HAP-1 (cell line): ENCODE measurements at regions not wholly inside any gene's neighbourhood (a gene's known extent, or its start where the extent isn't known, plus 50 kb on each side); places are given as distances from the start of the nearest gene placed in this dataset.
"Not testable (repeated sequence)": the region's sequence is repeated elsewhere in the genome, so short reads cannot be mapped to it uniquely, and the experiment has no call there.

Experiments
- DNase-seq, 2 experiments: peaks; one replicate each; pipeline ENCODE4 v3.0.0-alpha.2; 2016 to 2020; ENCODE audit warnings: low spot score in 2 of 2
- H3K27me3 ChIP-seq: fragments of 250-450 bp; sonication (Bioruptor Pico); 2 replicates; pipeline ENCODE4 v1.5.1; 2020; ENCODE audit warnings: low read depth, mild to moderate bottlenecking, moderate library complexity
- H3K36me3 ChIP-seq: fragments of 250-450 bp; sonication (Bioruptor Pico); replicated peaks from 2 replicates; pipeline ENCODE4 v1.5.1; 2020; ENCODE audit warnings: mild to moderate bottlenecking
- H3K4me1 ChIP-seq: fragments of 250-450 bp; sonication (Bioruptor Pico); 2 replicates; pipeline ENCODE4 v1.5.1; 2020; ENCODE audit warnings: mild to moderate bottlenecking
- H3K4me3 ChIP-seq: fragments of 250-450 bp; sonication (Bioruptor Pico); 2 replicates; pipeline ENCODE4 v1.5.1; 2020; ENCODE audit warnings: mild to moderate bottlenecking, moderate library complexity
- H3K9me3 ChIP-seq: fragments of 250-450 bp; sonication (Bioruptor Pico); 2 replicates; pipeline ENCODE4 v1.5.1; 2020; ENCODE audit warnings: mild to moderate bottlenecking, moderate library complexity
- in situ Hi-C: fragments of 300-500 bp; cut with MboI; formaldehyde crosslinking; loops from 3 replicates; pipeline ENCODE4 v1.14.3; 2020; ENCODE audit warnings: low sequenced_read_pairs, inconsistent platforms, mixed read lengths

DNA sequence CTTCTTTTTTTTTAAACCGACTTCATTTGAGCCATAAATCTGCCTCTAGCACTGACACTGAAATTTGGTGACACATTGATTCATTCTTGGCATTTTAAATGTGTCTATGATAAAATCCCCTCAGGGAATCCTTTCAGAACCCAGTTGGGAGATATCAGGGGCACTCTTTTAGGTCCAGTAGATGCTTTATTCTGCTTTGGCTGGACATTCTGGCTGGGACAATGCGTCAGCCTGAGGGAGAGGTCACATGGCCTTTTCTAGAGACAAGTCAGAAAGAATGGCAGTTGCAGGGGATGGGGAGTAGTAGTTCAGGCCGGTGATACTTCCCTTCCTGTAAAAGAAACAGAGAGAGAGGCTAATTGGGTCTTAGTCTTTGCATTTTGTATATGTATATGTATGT lies 63.1 kb downstream of the TRIM43 start:
- H3K36me3 ChIP-seq, in situ Hi-C loops, H3K4me1 ChIP-seq, H3K27me3 ChIP-seq, DNase-seq, H3K9me3 ChIP-seq, H3K4me3 ChIP-seq: not testable (repeated sequence)

DNA sequence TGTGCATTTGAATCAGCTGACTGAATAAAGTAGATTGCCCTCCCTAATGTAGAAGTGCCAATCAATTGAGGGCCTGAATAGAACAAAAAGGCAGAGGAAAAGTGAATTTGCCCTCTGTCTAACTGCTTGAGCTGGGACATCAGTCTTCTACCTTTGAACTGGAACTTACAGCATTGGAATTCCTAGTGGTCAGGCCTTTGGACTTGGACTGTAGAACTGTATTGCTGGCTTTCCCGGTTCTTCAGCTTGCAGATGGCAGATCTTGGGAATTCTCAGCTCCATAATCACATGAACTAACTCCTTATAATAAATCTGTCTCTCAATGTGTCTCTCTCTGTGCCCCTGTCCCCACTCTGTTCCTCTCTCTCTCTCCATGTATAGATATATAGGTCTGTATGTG lies 64.8 kb downstream of the TRIM43 start:
- DNase-seq, H3K27me3 ChIP-seq, H3K36me3 ChIP-seq, H3K4me3 ChIP-seq, H3K9me3 ChIP-seq, in situ Hi-C loops, H3K4me1 ChIP-seq: not testable (repeated sequence)

DNA sequence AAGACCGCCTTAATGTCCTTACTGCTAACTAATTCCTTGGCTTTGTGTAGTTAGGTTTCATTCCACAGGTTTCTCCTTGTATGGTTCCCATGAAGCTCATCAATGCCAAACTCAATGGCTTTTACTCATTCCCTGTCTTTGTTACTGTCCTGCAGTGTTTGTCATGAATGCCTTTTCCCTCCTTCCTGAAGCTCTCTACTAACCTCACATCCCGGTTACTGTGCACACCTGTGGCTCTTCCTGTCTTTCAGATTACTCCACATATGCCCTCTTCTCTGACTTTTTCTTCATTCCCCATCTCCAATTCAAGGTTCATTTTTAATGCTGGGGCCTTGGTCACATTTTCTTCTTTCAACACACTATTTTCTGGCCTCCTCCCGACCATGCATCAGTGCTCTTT lies 66.1 kb downstream of the TRIM43 start:
- H3K27me3 ChIP-seq, H3K4me1 ChIP-seq, DNase-seq, H3K4me3 ChIP-seq, H3K36me3 ChIP-seq, H3K9me3 ChIP-seq, in situ Hi-C loops: not testable (repeated sequence)

DNA sequence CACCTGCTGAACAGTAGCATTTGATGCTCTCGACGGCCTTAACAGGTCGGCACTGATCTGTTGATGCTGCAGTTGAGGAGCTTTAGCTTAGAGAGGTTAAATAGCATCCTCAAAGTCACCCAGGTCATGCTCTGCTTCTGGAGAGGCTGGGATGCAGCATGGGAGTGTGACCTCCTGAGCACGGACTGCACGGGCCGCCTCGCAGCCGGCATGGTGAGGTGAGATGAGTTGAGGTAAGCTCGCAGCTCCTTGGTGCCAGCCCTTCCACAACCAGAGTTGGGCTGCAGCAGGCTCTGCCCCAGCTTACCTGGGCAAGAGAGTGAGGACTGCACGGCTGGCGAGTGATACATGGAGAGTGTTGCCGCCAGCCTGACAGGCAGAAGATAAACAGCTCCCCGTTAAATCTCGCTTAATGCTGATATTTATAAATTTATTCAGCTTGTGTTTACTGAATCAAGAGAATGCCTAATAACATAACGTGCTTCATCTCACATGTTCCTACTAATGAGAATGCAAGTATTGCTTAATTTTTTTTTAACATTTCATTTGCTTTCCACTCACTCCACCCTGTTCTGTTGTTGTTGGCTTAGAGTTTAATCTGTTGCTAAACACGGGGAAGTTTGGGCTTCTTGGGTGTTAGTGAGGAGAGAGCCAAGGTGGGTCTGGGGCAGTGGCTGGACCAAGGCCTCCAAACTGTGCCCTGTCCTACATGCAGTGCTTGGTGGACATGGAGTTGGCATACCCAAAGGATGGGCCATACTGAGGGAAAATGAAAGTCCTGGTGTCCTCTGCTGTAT lies 69.2 kb downstream of the TRIM43 start:
- H3K36me3 ChIP-seq, H3K9me3 ChIP-seq, H3K4me3 ChIP-seq, DNase-seq, H3K27me3 ChIP-seq, H3K4me1 ChIP-seq, in situ Hi-C loops: not testable (repeated sequence)

DNA sequence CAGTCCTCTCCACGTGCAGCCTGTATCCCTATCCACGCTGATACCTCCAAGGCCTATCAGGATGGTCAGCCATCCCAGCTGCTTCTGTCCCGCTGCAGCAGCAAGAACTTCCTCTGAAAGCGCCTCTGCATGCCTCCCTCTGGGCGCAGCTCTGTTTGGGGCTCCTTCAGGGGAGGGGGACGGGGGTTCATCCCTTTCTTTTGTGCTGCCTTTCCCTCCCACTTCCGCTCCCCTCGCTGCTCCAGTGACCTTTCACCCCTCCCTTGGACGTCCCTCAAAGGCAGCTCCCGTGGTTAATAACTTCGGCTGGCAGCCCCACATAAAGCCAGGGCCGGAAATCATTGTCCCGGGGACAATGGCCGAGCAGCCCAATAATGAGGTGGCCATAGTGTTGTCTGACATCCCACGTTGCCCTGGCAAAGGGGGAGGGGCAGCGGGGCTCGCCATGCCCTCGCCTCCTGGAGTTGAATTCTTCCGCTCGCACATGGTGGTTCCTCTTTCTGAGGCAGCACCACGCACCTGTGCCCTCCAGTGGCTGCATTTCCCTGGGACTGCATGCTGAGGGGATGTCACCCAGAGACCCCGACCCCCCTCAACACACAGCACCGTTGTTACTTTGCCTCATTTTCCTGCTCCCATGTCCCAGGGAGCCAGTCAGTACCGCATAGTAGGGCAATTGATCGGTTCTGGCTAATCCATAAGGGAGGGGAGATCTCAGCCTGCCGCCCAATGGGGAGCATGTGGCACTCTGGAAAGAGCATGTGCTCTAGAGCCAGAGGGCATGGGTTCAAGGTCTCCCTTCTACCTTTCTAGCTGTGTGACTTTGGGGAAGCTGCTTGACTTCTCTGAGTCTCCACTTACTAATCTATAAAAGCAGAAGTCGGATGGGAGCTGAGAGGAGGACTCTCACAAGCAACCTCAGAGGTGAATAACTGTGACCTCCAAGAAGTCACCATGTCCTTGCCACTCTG lies 72.0 kb downstream of the TRIM43 start:
- H3K4me3 ChIP-seq, in situ Hi-C loops, DNase-seq: not testable (repeated sequence)

DNA sequence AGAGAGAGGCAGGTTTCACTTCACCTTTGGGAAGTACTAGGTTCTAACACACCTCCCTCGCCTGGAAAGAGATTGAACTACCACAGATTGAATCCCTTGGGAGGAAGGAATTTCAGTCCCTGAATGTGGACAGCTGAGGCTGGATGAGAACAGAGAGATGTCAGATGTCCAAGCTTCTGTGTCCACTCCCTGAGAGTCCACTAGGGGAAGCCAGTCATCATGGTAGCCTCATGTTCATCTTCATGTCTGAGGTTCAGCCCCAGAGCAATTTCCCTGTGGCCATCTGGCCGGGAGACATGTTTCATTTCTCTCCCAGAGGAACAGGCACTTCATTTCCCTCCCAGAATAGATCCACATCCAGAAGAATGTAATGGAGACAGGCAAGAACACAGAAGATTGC lies 74.8 kb downstream of the TRIM43 start:
- H3K36me3 ChIP-seq, H3K27me3 ChIP-seq, H3K9me3 ChIP-seq, H3K4me1 ChIP-seq, in situ Hi-C loops, H3K4me3 ChIP-seq, DNase-seq: not testable (repeated sequence)

More for the DNA sequence above, 72.0 kb downstream of the TRIM43 start:
- H3K9me3 ChIP-seq, H3K4me1 ChIP-seq, H3K27me3 ChIP-seq, H3K36me3 ChIP-seq: not testable (repeated sequence)

DNA sequence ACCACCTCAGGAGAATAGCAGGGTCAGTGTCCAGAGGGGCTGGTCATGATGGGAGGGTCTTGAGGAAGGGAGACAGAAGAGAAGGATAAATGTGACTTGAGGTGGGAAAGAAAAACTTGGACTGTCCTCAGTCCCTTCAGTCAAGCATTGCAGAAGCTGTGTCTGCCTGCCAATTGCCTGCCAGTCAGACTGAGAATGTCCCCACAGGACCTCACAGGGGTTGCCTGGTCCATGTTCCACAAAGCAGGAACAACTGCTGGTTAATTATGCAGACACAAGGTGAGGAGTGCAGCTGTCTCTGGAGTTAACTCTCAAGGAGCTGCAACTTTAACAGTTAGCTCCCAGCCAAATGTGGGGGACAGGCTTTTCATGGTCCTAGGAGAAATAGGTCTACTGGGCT lies 75.7 kb downstream of the TRIM43 start:
- in situ Hi-C loops: no loop called here
- no peaks in the 10 kb centered on the region for H3K27me3 ChIP-seq
- H3K4me1 ChIP-seq: no peaks in the 10 kb centered on the region
- no peak for DNase-seq
- no peaks in the 10 kb centered on the region for H3K36me3 ChIP-seq
- H3K9me3 ChIP-seq: no peaks in the 10 kb centered on the region
- H3K4me3 ChIP-seq: no peak overlapping the region

DNA sequence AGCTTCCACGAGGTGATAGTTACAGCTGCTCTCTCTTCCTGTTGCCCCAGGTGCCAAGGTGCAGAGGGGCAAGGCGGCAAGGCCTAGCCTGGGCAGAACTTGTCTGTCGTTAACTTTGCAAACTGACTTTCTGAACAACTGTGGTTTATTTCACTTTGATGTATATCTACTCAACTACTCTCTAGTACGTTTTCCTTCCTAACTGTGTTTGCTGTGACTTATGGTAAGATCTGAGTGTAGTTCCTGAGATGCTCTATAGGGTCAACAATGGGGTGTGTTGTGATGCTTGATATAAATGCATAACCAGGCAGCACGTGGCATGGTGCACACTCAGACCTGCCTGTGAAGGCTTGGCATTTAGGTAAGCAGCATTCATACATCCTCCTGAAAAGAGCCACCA lies 77.1 kb downstream of the TRIM43 start:
- H3K27me3 ChIP-seq, in situ Hi-C loops, H3K36me3 ChIP-seq, H3K4me3 ChIP-seq, H3K9me3 ChIP-seq, H3K4me1 ChIP-seq, DNase-seq: not testable (repeated sequence)

DNA sequence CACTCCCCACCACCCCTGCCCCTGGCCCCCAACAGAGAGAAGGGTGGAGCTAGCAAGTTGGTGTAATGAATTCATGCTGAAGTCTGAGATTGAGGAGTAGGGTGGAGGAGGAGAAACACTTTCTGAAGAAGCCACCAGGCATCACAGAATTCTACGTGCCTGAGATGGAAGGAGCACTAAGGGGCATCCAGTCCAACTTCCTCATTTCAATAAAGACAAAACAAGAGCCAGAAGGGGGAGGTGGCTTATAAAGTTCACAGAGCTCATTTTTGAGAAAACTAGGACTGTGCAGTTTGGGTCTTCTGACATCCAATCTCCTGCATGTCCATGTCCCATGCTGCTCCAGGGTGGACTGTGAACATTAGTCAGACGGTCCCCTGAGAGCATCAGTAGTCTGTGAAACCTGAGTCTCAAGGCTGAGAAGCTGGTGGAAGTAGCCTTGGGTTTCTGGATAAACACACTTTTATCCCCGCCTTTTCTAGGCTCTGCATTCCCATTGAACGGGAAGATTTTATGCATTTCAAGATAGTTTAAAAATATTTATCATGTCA lies 77.7 kb downstream of the TRIM43 start:
- H3K4me1 ChIP-seq: no peaks in the 10 kb centered on the region
- H3K27me3 ChIP-seq: no peaks in the 10 kb centered on the region
- no peaks in the 10 kb centered on the region for H3K9me3 ChIP-seq
- no peaks in the 10 kb centered on the region for H3K36me3 ChIP-seq
- H3K4me3 ChIP-seq: no peak overlapping the region
- in situ Hi-C loops: no loop called here
- no peak for DNase-seq

DNA sequence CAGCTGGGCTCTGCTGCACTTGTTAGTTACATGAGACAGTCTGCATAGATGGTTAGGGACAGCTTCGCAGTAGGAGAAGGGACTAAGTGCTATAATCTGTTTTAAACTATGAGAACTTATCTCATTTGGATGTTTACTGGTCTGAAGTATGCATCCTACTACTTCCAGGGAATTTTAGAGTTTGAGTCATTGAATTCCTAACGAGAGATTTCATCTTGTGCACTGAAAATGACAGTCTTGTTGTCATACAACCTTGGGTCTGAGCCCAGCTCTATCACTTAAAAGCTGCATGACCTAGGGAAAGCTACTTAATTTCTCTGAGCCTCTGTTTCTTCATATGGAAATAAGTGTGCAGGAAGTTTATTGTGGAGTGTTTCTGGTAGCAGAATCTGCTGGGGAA lies 78.4 kb downstream of the TRIM43 start:
- in situ Hi-C loops: no loop called here
- no peaks in the 10 kb centered on the region for H3K9me3 ChIP-seq
- no peak for DNase-seq

DNA sequence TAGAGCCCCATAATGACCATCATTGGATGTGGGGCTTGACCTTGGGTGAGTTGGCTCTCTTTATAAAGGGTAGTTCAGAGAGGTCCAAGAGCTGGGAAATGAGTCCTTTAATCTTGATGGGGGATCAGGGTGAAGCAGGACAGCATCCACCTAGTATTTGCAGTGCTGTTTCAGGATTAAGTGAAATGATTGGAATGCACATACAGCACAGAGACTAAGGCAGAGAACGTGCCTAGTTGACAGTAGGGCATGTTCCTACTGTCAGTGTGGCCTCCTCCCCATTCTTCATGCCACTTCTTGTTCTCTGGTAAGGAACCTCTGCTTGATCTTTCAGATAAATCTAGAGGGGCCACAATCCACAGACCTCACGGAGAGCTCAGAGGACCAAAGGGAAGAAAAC lies 78.9 kb downstream of the TRIM43 start:
- H3K4me3 ChIP-seq: no peak overlapping the region
- in situ Hi-C loops: no loop called here
- no peaks in the 10 kb centered on the region for H3K36me3 ChIP-seq
- no peaks in the 10 kb centered on the region for H3K9me3 ChIP-seq
- H3K27me3 ChIP-seq: no peaks in the 10 kb centered on the region
- no peak for DNase-seq
- H3K4me1 ChIP-seq: no peaks in the 10 kb centered on the region

More for the DNA sequence above, 78.4 kb downstream of the TRIM43 start:
- H3K27me3 ChIP-seq: no peaks in the 10 kb centered on the region
- no peak overlapping the region for H3K4me3 ChIP-seq
- H3K4me1 ChIP-seq: no peaks in the 10 kb centered on the region
- no peaks in the 10 kb centered on the region for H3K36me3 ChIP-seq

DNA sequence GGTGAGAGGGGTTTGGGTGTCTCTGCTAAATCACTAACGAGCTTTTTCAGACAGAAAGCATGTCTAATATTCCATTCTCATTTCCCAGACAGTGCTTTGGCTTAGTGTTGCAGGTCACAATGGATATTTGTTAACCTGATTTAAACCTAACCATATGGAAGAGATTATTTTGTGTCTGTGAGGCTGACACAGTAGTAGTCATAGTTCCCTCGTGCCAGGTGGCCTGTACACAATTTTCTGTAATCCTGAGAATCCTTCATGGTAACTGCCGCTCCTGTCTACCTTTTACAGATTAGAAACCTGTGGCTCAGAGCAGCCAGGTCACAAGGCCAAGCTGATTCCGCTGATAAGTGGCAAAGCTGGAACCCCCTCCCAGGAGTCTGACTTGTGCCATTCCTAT lies 79.4 kb downstream of the TRIM43 start:
- DNase-seq, H3K27me3 ChIP-seq, in situ Hi-C loops, H3K4me1 ChIP-seq, H3K36me3 ChIP-seq, H3K4me3 ChIP-seq, H3K9me3 ChIP-seq: not testable (repeated sequence)

DNA sequence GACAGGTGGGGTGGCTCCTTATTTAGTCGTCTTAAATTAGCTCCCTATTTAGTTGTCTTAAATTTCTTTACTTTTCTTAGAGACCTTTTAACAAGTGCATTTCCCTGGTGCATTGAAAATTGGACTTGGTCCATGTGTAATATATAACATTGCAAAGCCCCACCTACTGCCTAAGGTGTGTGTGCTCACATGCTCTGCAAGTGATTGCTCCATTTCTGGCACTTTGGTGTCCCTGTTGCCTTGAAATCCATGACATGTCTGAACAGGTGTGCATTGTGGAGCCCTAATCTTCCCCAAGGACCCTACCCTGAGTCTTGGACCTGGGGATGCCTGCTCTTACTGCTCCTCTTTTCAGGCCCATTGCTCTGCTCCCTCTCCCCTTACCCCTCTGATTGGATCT lies 80.2 kb downstream of the TRIM43 start:
- DNase-seq, H3K4me3 ChIP-seq, H3K36me3 ChIP-seq, in situ Hi-C loops, H3K4me1 ChIP-seq, H3K9me3 ChIP-seq, H3K27me3 ChIP-seq: not testable (repeated sequence)

DNA sequence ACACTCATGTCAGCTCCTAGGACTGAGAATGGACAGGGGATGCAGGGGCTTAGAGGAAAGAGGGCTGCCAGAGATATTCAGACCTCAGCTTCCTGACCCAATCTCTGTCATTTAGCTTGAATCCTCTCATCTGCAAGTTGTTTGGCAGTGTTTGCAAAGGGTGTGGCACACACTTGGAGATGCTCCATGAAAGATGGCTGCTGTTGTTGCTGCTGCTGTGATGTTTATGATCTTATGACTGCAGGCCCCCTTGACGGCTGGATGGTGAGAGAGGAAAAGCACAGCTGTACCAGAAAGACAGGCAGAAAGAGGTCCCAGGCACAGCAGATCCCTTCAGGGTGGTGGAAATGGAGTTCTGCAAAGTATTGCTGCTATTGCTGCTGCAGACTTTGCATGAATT lies 80.7 kb downstream of the TRIM43 start:
- H3K9me3 ChIP-seq, H3K4me1 ChIP-seq, H3K36me3 ChIP-seq, in situ Hi-C loops, H3K4me3 ChIP-seq, H3K27me3 ChIP-seq, DNase-seq: not testable (repeated sequence)
